BE2C (cell line): ENCODE measurements at regions not wholly inside any gene's neighbourhood (a gene's known extent, or its start where the extent isn't known, plus 50 kb on each side); places are given as distances from the start of the nearest gene placed in this dataset.

Source experiments
- DNase-seq: peaks from one replicate; pipeline ENCODE4 v3.0.0-alpha.2; 2020
- H3K27me3 ChIP-seq: fragments of 250-450 bp; sonication (Bioruptor Pico); 2 replicates; pipeline ENCODE4 v1.5.1; 2020; ENCODE audit warnings: mild to moderate bottlenecking
- H3K36me3 ChIP-seq: fragments of 250-450 bp; sonication (Bioruptor Pico); 2 replicates; pipeline ENCODE4 v1.5.1; 2020; ENCODE audit warnings: mild to moderate bottlenecking
- H3K4me1 ChIP-seq: fragments of 250-450 bp; sonication (Bioruptor Pico); 2 replicates; pipeline ENCODE4 v1.5.1; 2020
- H3K4me3 ChIP-seq: 2 replicates; pipeline ENCODE4 v1.5.1; 2011; ENCODE audit warnings: low read depth, low read length
- H3K9me3 ChIP-seq: fragments of 250-450 bp; sonication (Bioruptor Pico); 2 replicates; pipeline ENCODE4 v1.5.1; 2020
- CTCF ChIP-seq: IDR thresholded peaks from 2 replicates; pipeline ENCODE4 v1.5.1; 2012; ENCODE audit warnings: mild to moderate bottlenecking, low read depth, low read length

GRCh38 chr13:83340170-83340569 lies 542.1 kb downstream of the SLITRK1 start:
- TF ChIP-seq CTCF = no peak
- no peak overlapping the region for H3K4me3 ChIP-seq
- no peak for DNase-seq
- H3K4me1 ChIP-seq = no peaks in the 10 kb centered on the region
- H3K9me3 ChIP-seq = no peaks in the 10 kb centered on the region
- no peaks in the 10 kb centered on the region for H3K36me3 ChIP-seq
- no peaks in the 10 kb centered on the region for H3K27me3 ChIP-seq

GRCh38 chr13:83333614-83334388 lies 548.5 kb downstream of the SLITRK1 start:
- no peaks in the 10 kb centered on the region for H3K27me3 ChIP-seq
- TF ChIP-seq CTCF = no peak
- no peaks in the 10 kb centered on the region for H3K9me3 ChIP-seq
- no peak for DNase-seq
- no peaks in the 10 kb centered on the region for H3K36me3 ChIP-seq
- no peaks in the 10 kb centered on the region for H3K4me1 ChIP-seq
- H3K4me3 ChIP-seq = no peak overlapping the region

DNA sequence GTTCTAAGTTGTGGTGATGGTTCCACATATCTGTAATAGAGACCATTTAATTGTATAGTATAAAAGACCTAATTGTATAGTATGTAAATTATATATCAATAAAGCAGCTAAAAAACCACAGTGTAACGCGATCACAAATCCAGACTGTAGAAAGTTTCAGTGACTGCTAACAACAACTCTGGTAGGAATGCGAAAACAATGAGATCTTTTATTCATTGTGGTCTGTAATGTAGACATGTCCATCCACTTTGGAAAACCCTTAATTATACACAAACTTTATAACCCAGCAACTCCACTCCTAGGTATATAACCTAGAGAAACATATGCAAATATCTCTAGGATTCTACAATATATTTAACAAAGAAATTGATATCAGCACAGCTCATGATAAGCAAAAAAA lies 549.5 kb downstream of the SLITRK1 start:
- no peak for TF ChIP-seq CTCF

DNA sequence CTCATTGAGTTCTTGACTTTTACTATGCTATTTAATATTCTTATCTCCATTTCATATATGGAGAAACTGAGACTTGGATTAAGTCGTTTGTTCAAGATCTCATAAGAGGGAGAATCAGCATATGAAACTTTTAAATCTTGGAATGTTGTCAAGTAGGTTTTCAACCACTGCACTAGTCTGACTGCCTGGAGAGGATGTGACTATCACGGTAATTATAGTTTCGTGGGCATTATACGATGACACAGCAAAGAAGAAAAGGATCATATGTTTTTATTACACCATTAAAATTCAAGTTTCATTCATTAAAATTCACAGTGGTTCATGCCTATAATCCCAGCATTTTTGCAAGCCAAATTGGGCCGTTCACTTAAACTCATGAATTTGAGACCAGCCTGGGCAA lies 555.2 kb downstream of the SLITRK1 start:
- Histone ChIP-seq H3K27me3 (no peaks in the 10 kb centered on the region), H3K36me3 (no peaks in the 10 kb centered on the region), H3K4me1 (no peaks in the 10 kb centered on the region), H3K9me3 (no peaks in the 10 kb centered on the region), H3K4me3 (no peak overlapping the region)
- no peak for TF ChIP-seq CTCF
- DNase-seq = no peak

More for the DNA sequence above, 549.5 kb downstream of the SLITRK1 start:
- Histone ChIP-seq H3K4me3 (no peak overlapping the region), H3K27me3 (no peaks in the 10 kb centered on the region), H3K9me3 (no peaks in the 10 kb centered on the region), H3K36me3 (no peaks in the 10 kb centered on the region), H3K4me1 (no peaks in the 10 kb centered on the region)
- DNase-seq = no peak

- H3K4me1 ChIP-seq = no peaks in the 10 kb centered on the region
- no peaks in the 10 kb centered on the region for H3K27me3 ChIP-seq
- no peak for TF ChIP-seq CTCF
- H3K9me3 ChIP-seq = no peaks in the 10 kb centered on the region
- no peak overlapping the region for H3K4me3 ChIP-seq
- DNase-seq = no peak
- H3K36me3 ChIP-seq = no peaks in the 10 kb centered on the region
Measured at GRCh38 chr13:83325125-83325853, 557.0 kb downstream of the SLITRK1 start.
